GM12875 (cell line): ENCODE measurements at regions not wholly inside any gene's neighbourhood (a gene's known extent, or its start where the extent isn't known, plus 50 kb on each side); places are given as distances from the start of the nearest gene placed in this dataset.

Experiments used
- H3K4me3 ChIP-seq: one replicate; pipeline ENCODE4 v1.5.1; 2011; ENCODE audit warnings: low read depth, low read length, control low read depth
- CTCF ChIP-seq: IDR thresholded peaks from 2 replicates; pipeline ENCODE4 v1.5.1; 2011; ENCODE audit warnings: low read depth, mild to moderate bottlenecking, control low read depth, inconsistent platforms, low read length, moderate library complexity, borderline replicate concordance; ENCODE audit not compliant: insufficient read depth

GRCh38 chr14:44374906-44375305 lies 132.2 kb downstream of the FSCB start:
- no peak for TF ChIP-seq CTCF
- H3K4me3 ChIP-seq = no peak overlapping the region

- H3K4me3 ChIP-seq = no peak overlapping the region
- TF ChIP-seq CTCF = no peak
Observed at GRCh38 chr14:44372807-44373489, 134.1 kb downstream of the FSCB start.

GRCh38 chr14:44372231-44372630 lies 134.9 kb downstream of the FSCB start:
- H3K4me3 ChIP-seq = no peak overlapping the region
- TF ChIP-seq CTCF = no peak

- no peak overlapping the region for H3K4me3 ChIP-seq
- no peak for TF ChIP-seq CTCF
Observed at GRCh38 chr14:44370727-44371126, 136.4 kb downstream of the FSCB start.

GRCh38 chr14:44369401-44370123 lies 137.5 kb downstream of the FSCB start:
- H3K4me3 ChIP-seq = no peak overlapping the region
- no peak for TF ChIP-seq CTCF

- no peak for TF ChIP-seq CTCF
- no peak overlapping the region for H3K4me3 ChIP-seq
Observed at GRCh38 chr14:44361083-44361482, 146.0 kb downstream of the FSCB start.

- TF ChIP-seq CTCF = no peak
- H3K4me3 ChIP-seq = no peak overlapping the region
Observed at GRCh38 chr14:44353805-44354204, 153.3 kb downstream of the FSCB start.
